ENCODE measurements at regions not wholly inside any gene's neighbourhood (a gene's known extent, or its start where the extent isn't known, plus 50 kb on each side); places are given as distances from the start of the nearest gene placed in this dataset.

- no peak for ATAC-seq
- Histone ChIP-seq H3K4me3 (ENCODE audit: low read depth in 2 of 2, low read length in 2 of 2) (no peak overlapping the region), H3K9me3 (ENCODE audit: control insufficient read depth, insufficient read depth, low read depth, low read length) (no peaks in the 10 kb centered on the region), H3K4me1 (ENCODE audit: control insufficient read depth, insufficient read depth, low read length) (peaks cover 49% of the 10 kb centered on the region), H3K27ac (ENCODE audit: low read length) (no peak overlapping the region), H3K27me3 (ENCODE audit: control insufficient read depth, insufficient read depth, low read length) (no peaks in the 10 kb centered on the region), H3K36me3 (ENCODE audit: control insufficient read depth, insufficient read depth, low read length) (peaks cover 3% of the 10 kb centered on the region; the same call in 1 of the 2 replicates)
- in situ Hi-C loops (cut with HindIII; ENCODE audit: low pct_unique_long_range_greater_than_20kb, low sequenced_read_pairs): no loop called here
- no TSS peak for BruUV-seq (replicated peaks)
- CTCF ChIA-PET: no interaction called here
- no peak for DNase-seq (ENCODE audit: low read depth, low spot score)
- POLR2A ChIA-PET: no interaction called here
- TF ChIP-seq, protein P1, sequence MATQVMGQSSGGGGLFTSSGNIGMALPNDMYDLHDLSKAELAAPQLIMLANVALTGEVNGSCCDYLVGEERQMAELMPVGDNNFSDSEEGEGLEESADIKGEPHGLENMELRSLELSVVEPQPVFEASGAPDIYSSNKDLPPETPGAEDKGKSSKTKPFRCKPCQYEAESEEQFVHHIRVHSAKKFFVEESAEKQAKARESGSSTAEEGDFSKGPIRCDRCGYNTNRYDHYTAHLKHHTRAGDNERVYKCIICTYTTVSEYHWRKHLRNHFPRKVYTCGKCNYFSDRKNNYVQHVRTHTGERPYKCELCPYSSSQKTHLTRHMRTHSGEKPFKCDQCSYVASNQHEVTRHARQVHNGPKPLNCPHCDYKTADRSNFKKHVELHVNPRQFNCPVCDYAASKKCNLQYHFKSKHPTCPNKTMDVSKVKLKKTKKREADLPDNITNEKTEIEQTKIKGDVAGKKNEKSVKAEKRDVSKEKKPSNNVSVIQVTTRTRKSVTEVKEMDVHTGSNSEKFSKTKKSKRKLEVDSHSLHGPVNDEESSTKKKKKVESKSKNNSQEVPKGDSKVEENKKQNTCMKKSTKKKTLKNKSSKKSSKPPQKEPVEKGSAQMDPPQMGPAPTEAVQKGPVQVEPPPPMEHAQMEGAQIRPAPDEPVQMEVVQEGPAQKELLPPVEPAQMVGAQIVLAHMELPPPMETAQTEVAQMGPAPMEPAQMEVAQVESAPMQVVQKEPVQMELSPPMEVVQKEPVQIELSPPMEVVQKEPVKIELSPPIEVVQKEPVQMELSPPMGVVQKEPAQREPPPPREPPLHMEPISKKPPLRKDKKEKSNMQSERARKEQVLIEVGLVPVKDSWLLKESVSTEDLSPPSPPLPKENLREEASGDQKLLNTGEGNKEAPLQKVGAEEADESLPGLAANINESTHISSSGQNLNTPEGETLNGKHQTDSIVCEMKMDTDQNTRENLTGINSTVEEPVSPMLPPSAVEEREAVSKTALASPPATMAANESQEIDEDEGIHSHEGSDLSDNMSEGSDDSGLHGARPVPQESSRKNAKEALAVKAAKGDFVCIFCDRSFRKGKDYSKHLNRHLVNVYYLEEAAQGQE (IDR thresholded peaks at IDR 0.05; ENCODE audit: insufficient read depth in 1 of 2, low read depth in 2 of 2, low read length in 1 of 2): no peak
- TF ChIP-seq CTCF (IDR thresholded peaks at IDR 0.05) (no peak), TCF7L2 (IDR thresholded peaks at IDR 0.05; ENCODE audit: low read depth, low read length) (no peak), SIN3A (IDR thresholded peaks at IDR 0.05; ENCODE audit: borderline replicate concordance, insufficient read depth, low read depth, low read length) (no peak), POLR2AphosphoS5 (IDR thresholded peaks at IDR 0.05; ENCODE audit: low read depth, low read length) (no peak)
- intact Hi-C loops (cut with micrococcal nuclease; ENCODE audit: unreplicated experiment): no loop called here
Measured at GRCh38 chr12:124494751-124495129, 72.7 kb downstream of the NCOR2 start.

GRCh38 chr12:124493809-124494750 lies 73.3 kb downstream of the NCOR2 start:
- peak overlapping the region; percentile 61 for H3K27ac ChIP-seq (ENCODE audit: low read length)
- ChIA-PET CTCF (interaction anchor here (0.6 kb wide), 1 partner anchor 404 kb away, joined by 4 read pairs; no protein-coding TSS in a partner anchor), POLR2A (no interaction called here)
- in situ Hi-C loops (cut with HindIII; ENCODE audit: low pct_unique_long_range_greater_than_20kb, low sequenced_read_pairs): no loop called here
- intact Hi-C loops (cut with micrococcal nuclease; ENCODE audit: unreplicated experiment): no loop called here
- H3K36me3 ChIP-seq (ENCODE audit: control insufficient read depth, insufficient read depth, low read length): peaks cover 3% of the 10 kb centered on the region; the same call in 1 of the 2 replicates
- ATAC-seq (no peak), DNase-seq (ENCODE audit: low read depth, low spot score) (no peak)
- H3K4me1 ChIP-seq (ENCODE audit: control insufficient read depth, insufficient read depth, low read length): peaks cover 45% of the 10 kb centered on the region
- no TSS peak for BruUV-seq (replicated peaks)
- TF ChIP-seq SIN3A (IDR thresholded peaks at IDR 0.05; ENCODE audit: borderline replicate concordance, insufficient read depth, low read depth, low read length): no peak
- TF ChIP-seq CTCF (IDR thresholded peaks at IDR 0.05): no peak
- no peak for TF ChIP-seq POLR2AphosphoS5 (IDR thresholded peaks at IDR 0.05; ENCODE audit: low read depth, low read length)
- TF ChIP-seq TCF7L2 (IDR thresholded peaks at IDR 0.05; ENCODE audit: low read depth, low read length): no peak
- TF ChIP-seq, protein P1 (IDR thresholded peaks at IDR 0.05; ENCODE audit: insufficient read depth in 1 of 2, low read depth in 2 of 2, low read length in 1 of 2): no peak
- no peak overlapping the region for H3K4me3 ChIP-seq (ENCODE audit: low read depth in 2 of 2, low read length in 2 of 2)
- no peaks in the 10 kb centered on the region for H3K9me3 ChIP-seq (ENCODE audit: control insufficient read depth, insufficient read depth, low read depth, low read length)
- no peaks in the 10 kb centered on the region for H3K27me3 ChIP-seq (ENCODE audit: control insufficient read depth, insufficient read depth, low read length)

All from Panc1 (cell line).